HEK293 (cell line): ENCODE measurements at regions not wholly inside any gene's neighbourhood (a gene's known extent, or its start where the extent isn't known, plus 50 kb on each side); places are given as distances from the start of the nearest gene placed in this dataset.

Source experiments
- CTCF ChIA-PET: fragments of 350-600 bp; formaldehyde crosslinking; extraction: SDS; loops from one replicate; lab custom pipeline; 2021; ENCODE audit warnings: antibody characterized with exemption; lab: Yijun Ruan, JAX
- POLR2A ChIA-PET: fragments of 300-600 bp; formaldehyde crosslinking; extraction: SDS; loops from one replicate; lab custom pipeline; 2020; ENCODE audit warnings: antibody characterized with exemption, inconsistent platforms; lab: Yijun Ruan, JAX
- H3K27ac ChIP-seq: fragments of 200-500 bp; sonication (Bioruptor generic); 2 replicates; pipeline ENCODE4 v1.5.1; 2014; ENCODE audit warnings: low read depth, low read length, control low read depth, inconsistent platforms; ENCODE audit errors: extremely low read depth
- H3K36me3 ChIP-seq, 2 experiments: fragments of 200-500 bp in 1 of 2; sonication (Bioruptor generic) in 1 of 2; 1 replicate in 1 of 2; 2 replicates in 1 of 2; pipeline ENCODE4 v1.5.1; 2014 to 2017; ENCODE audit warnings: inconsistent platforms in 2 of 2, low read length in 2 of 2; ENCODE audit not compliant: control insufficient read depth in 2 of 2, insufficient read depth in 1 of 2
- H3K4me1 ChIP-seq: fragments of 200-500 bp; sonication (Bioruptor generic); 2 replicates; pipeline ENCODE4 v1.5.1; 2014; ENCODE audit warnings: mild to moderate bottlenecking, low read length, inconsistent platforms; ENCODE audit not compliant: control insufficient read depth, insufficient read depth
- H3K4me3 ChIP-seq: 2 replicates; pipeline ENCODE4 v1.5.1; 2011; ENCODE audit warnings: low read depth, mild to moderate bottlenecking, control low read depth, low read length, moderate library complexity
- H3K9me3 ChIP-seq: fragments of 200-500 bp; sonication (Bioruptor generic); 2 replicates; pipeline ENCODE4 v1.5.1; 2014; ENCODE audit warnings: low read depth, low read length, inconsistent platforms; ENCODE audit not compliant: control insufficient read depth, insufficient read depth
- HIC1 ChIP-seq: fragments of 450-650 bp; formaldehyde crosslinking; IDR thresholded peaks from 2 replicates; pipeline ENCODE4 v1.5.1; 2016; ENCODE audit warnings: missing biosample characterization, missing genetic modification characterization
- OVOL3 ChIP-seq: fragments of 450-650 bp; formaldehyde crosslinking; IDR thresholded peaks from 2 replicates; pipeline ENCODE4 v1.5.1; 2016; ENCODE audit warnings: missing biosample characterization, missing genetic modification characterization
- SALL2 ChIP-seq: fragments of 450-650 bp; formaldehyde crosslinking; IDR thresholded peaks from 2 replicates; pipeline ENCODE4 v1.5.0; 2017; ENCODE audit warnings: missing biosample characterization, mild to moderate bottlenecking, missing genetic modification characterization, borderline replicate concordance
- SP3 ChIP-seq: fragments of 450-650 bp; formaldehyde crosslinking; IDR thresholded peaks from 2 replicates; pipeline ENCODE4 v1.5.1; 2016; ENCODE audit warnings: missing biosample characterization, missing genetic modification characterization
- ZNF157 ChIP-seq: fragments of 450-650 bp; formaldehyde crosslinking; IDR thresholded peaks from 2 replicates; pipeline ENCODE4 v1.5.1; 2016; ENCODE audit warnings: missing biosample characterization, missing genetic modification characterization
- ZNF175 ChIP-seq: fragments of 450-650 bp; formaldehyde crosslinking; IDR thresholded peaks from 2 replicates; pipeline ENCODE4 v1.5.1; 2016; ENCODE audit warnings: missing biosample characterization, missing genetic modification characterization
- ZNF184 ChIP-seq: fragments of 450-650 bp; IDR thresholded peaks from 2 replicates; pipeline ENCODE4 v1.5.1; 2018; ENCODE audit warnings: missing biosample characterization, mild to moderate bottlenecking, missing genetic modification characterization
- ZNF223 ChIP-seq: fragments of 450-650 bp; formaldehyde crosslinking; IDR thresholded peaks from 2 replicates; pipeline ENCODE4 v1.5.1; 2016; ENCODE audit warnings: missing biosample characterization, missing genetic modification characterization
- ZNF302 ChIP-seq: fragments of 450-650 bp; formaldehyde crosslinking; IDR thresholded peaks from 2 replicates; pipeline ENCODE4 v1.5.1; 2016; ENCODE audit warnings: missing biosample characterization, missing genetic modification characterization, low read depth
- ZNF37A ChIP-seq: fragments of 450-650 bp; IDR thresholded peaks from 2 replicates; pipeline ENCODE4 v1.5.1; 2018; ENCODE audit warnings: missing biosample characterization, missing genetic modification characterization
- ZNF416 ChIP-seq: fragments of 450-650 bp; formaldehyde crosslinking; IDR thresholded peaks from 2 replicates; pipeline ENCODE4 v1.5.1; 2016; ENCODE audit warnings: missing biosample characterization, missing genetic modification characterization
- ZNF521 ChIP-seq: fragments of 450-650 bp; formaldehyde crosslinking; IDR thresholded peaks from 2 replicates; pipeline ENCODE4 v1.5.1; 2017; ENCODE audit warnings: missing biosample characterization, mild to moderate bottlenecking, missing genetic modification characterization
- ZNF560 ChIP-seq: fragments of 450-650 bp; formaldehyde crosslinking; IDR thresholded peaks from 2 replicates; pipeline ENCODE4 v1.5.1; 2017; ENCODE audit warnings: missing biosample characterization, missing genetic modification characterization, borderline replicate concordance
- ZNF561 ChIP-seq: fragments of 450-650 bp; IDR thresholded peaks from 2 replicates; pipeline ENCODE4 v1.5.1; 2018; ENCODE audit warnings: missing biosample characterization, missing genetic modification characterization, borderline replicate concordance
- ZNF626 ChIP-seq: fragments of 450-650 bp; sonication (Bioruptor Pico); formaldehyde crosslinking; IDR thresholded peaks from 2 replicates; pipeline ENCODE4 v1.5.1; 2018; ENCODE audit warnings: missing biosample characterization, missing genetic modification characterization, inconsistent platforms
- ZNF664 ChIP-seq: fragments of 450-650 bp; formaldehyde crosslinking; IDR thresholded peaks from 2 replicates; pipeline ENCODE4 v1.5.1; 2016; ENCODE audit warnings: missing biosample characterization, missing genetic modification characterization
- ZNF830 ChIP-seq: fragments of 450-650 bp; IDR thresholded peaks from 2 replicates; pipeline ENCODE4 v1.5.0; 2018; ENCODE audit warnings: missing biosample characterization, missing genetic modification characterization, low read depth, mild to moderate bottlenecking, moderate library complexity
- TF ChIP-seq, protein P1 (sequence below): fragments of 450-650 bp; formaldehyde crosslinking; IDR thresholded peaks from 2 replicates; pipeline ENCODE4 v1.5.1; 2016; ENCODE audit warnings: missing biosample characterization, missing genetic modification characterization
- TF ChIP-seq, protein P2 (sequence below): fragments of 450-650 bp; formaldehyde crosslinking; IDR thresholded peaks from 2 replicates; pipeline ENCODE4 v1.5.1; 2016; ENCODE audit warnings: missing biosample characterization, missing genetic modification characterization
- TF ChIP-seq, protein P3 (sequence below): fragments of 450-650 bp; formaldehyde crosslinking; IDR thresholded peaks from 2 replicates; pipeline ENCODE4 v1.5.1; 2016; ENCODE audit warnings: missing biosample characterization, missing genetic modification characterization
- TF ChIP-seq, protein P4 (sequence below): fragments of 450-650 bp; formaldehyde crosslinking; IDR thresholded peaks from 2 replicates; pipeline ENCODE4; 2016; ENCODE audit warnings: missing biosample characterization, missing genetic modification characterization
- TF ChIP-seq, protein P5 (sequence below): fragments of 450-650 bp; formaldehyde crosslinking; IDR thresholded peaks from 2 replicates; pipeline ENCODE4 v1.5.1; 2016; ENCODE audit warnings: missing biosample characterization, missing genetic modification characterization

- TF ChIP-seq, protein P1, sequence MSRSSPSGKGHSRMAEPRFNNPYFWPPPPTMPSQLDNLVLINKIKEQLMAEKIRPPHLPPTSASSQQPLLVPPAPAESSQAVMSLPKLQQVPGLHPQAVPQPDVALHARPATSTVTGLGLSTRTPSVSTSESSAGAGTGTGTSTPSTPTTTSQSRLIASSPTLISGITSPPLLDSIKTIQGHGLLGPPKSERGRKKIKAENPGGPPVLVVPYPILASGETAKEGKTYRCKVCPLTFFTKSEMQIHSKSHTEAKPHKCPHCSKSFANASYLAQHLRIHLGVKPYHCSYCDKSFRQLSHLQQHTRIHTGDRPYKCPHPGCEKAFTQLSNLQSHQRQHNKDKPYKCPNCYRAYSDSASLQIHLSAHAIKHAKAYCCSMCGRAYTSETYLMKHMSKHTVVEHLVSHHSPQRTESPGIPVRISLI (tag by site-specific recombination) = no peak
- TF ChIP-seq ZNF184 (tag by site-specific recombination) (no peak), ZNF416 (tag by site-specific recombination) (no peak)
- TF ChIP-seq, protein P2, sequence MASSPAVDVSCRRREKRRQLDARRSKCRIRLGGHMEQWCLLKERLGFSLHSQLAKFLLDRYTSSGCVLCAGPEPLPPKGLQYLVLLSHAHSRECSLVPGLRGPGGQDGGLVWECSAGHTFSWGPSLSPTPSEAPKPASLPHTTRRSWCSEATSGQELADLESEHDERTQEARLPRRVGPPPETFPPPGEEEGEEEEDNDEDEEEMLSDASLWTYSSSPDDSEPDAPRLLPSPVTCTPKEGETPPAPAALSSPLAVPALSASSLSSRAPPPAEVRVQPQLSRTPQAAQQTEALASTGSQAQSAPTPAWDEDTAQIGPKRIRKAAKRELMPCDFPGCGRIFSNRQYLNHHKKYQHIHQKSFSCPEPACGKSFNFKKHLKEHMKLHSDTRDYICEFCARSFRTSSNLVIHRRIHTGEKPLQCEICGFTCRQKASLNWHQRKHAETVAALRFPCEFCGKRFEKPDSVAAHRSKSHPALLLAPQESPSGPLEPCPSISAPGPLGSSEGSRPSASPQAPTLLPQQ (tag by site-specific recombination) = no peak
These were observed 185.8 kb downstream of the CETN3 start (continued) for GRCh38 chr5:90223756-90224155.

DNA sequence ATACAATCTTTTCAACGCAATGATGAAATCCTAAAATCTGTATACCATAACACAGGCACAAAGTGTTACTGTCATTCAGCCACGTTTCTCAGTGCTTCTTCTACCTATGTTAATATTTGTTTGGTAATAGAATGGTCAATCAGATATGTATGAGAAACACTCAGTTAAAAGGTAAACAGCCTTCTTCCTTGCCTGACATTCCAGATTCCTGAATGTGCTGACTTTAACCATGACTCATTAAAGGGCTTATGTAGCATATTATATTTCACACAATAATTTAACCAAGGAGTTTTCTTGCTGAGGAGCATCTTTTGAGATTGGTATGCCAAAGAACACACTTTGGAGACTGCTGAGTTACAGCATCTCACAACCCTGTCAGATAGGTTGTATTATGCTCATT, 187.6 kb downstream of the CETN3 start:
- POLR2A ChIA-PET = no interaction called here
- Histone ChIP-seq H3K9me3 (no peaks in the 10 kb centered on the region), H3K27ac (no peak overlapping the region), H3K36me3 (no peaks in the 10 kb centered on the region), H3K4me1 (no peaks in the 10 kb centered on the region), H3K4me3 (no peak overlapping the region)
- TF ChIP-seq ZNF560 (tag by site-specific recombination) (no peak), ZNF664 (tag by site-specific recombination) (no peak), OVOL3 (no peak), SP3 (tag by site-specific recombination) (0 out of 2 replicates have a peak, but pooled peaks have one; percentile 9), ZNF302 (no peak), ZNF223 (tag by site-specific recombination) (no peak)
- TF ChIP-seq, protein P3, sequence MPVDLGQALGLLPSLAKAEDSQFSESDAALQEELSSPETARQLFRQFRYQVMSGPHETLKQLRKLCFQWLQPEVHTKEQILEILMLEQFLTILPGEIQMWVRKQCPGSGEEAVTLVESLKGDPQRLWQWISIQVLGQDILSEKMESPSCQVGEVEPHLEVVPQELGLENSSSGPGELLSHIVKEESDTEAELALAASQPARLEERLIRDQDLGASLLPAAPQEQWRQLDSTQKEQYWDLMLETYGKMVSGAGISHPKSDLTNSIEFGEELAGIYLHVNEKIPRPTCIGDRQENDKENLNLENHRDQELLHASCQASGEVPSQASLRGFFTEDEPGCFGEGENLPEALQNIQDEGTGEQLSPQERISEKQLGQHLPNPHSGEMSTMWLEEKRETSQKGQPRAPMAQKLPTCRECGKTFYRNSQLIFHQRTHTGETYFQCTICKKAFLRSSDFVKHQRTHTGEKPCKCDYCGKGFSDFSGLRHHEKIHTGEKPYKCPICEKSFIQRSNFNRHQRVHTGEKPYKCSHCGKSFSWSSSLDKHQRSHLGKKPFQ (tag by site-specific recombination) = no peak
- TF ChIP-seq, protein P4, sequence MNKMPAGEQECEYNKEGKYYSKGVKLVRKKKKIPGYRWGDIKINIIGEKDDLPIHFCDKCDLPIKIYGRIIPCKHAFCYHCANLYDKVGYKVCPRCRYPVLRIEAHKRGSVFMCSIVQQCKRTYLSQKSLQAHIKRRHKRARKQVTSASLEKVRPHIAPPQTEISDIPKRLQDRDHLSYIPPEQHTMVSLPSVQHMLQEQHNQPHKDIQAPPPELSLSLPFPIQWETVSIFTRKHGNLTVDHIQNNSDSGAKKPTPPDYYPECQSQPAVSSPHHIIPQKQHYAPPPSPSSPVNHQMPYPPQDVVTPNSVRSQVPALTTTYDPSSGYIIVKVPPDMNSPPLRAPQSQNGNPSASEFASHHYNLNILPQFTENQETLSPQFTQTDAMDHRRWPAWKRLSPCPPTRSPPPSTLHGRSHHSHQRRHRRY (tag by site-specific recombination) = no peak
- CTCF ChIA-PET = no interaction called here

GRCh38 chr5:90220554-90220953, 189.0 kb downstream of the CETN3 start:
- H3K4me3 ChIP-seq = no peak overlapping the region
- no peaks in the 10 kb centered on the region for H3K4me1 ChIP-seq
- CTCF ChIA-PET = interaction anchor here (0.6 to 0.7 kb wide), 2 partner anchors 162 to 238 kb away, joined by 3 read pairs; no protein-coding TSS in a partner anchor
- TF ChIP-seq SALL2 (tag by site-specific recombination) = no peak
- no peak for TF ChIP-seq ZNF175 (tag by site-specific recombination)
- no peak for TF ChIP-seq HIC1 (tag by site-specific recombination)
- TF ChIP-seq, protein P5, sequence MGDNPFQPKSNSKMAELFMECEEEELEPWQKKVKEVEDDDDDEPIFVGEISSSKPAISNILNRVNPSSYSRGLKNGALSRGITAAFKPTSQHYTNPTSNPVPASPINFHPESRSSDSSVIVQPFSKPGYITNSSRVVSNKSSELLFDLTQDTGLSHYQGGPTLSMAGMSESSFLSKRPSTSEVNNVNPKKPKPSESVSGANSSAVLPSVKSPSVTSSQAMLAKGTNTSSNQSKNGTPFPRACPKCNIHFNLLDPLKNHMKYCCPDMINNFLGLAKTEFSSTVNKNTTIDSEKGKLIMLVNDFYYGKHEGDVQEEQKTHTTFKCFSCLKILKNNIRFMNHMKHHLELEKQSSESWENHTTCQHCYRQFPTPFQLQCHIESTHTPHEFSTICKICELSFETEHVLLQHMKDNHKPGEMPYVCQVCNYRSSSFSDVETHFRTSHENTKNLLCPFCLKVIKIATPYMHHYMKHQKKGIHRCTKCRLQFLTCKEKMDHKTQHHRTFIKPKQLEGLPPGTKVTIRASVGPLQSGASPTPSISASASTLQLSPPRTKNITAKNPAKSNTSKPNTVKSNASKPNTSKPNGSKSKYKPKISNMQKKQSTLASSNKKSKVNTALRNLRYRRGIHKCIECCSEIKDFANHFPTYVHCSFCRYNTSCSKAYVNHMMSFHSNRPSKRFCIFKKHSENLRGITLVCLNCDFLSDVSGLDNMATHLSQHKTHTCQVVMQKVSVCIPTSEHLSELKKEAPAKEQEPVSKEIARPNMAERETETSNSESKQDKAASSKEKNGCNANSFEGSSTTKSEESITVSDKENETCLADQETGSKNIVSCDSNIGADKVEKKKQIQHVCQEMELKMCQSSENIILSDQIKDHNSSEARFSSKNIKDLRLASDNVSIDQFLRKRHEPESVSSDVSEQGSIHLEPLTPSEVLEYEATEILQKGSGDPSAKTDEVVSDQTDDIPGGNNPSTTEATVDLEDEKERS = no peak
- TF ChIP-seq ZNF830 (tag by site-specific recombination) = no peak
- TF ChIP-seq ZNF521 (tag by site-specific recombination) = no peak
- no peak for TF ChIP-seq ZNF157 (tag by site-specific recombination)
- no peak for TF ChIP-seq ZNF626 (tag by site-specific recombination)
- no peak for TF ChIP-seq ZNF37A (tag by site-specific recombination)
- TF ChIP-seq ZNF561 (tag by site-specific recombination) = no peak

More at GRCh38 chr5:90220554-90220953, 189.0 kb downstream of the CETN3 start:
- H3K36me3 ChIP-seq = no peaks in the 10 kb centered on the region
- no peak overlapping the region for H3K27ac ChIP-seq
- POLR2A ChIA-PET = no interaction called here
- no peaks in the 10 kb centered on the region for H3K9me3 ChIP-seq
